ENCODE measurements at regions not wholly inside any gene's neighbourhood (a gene's known extent, or its start where the extent isn't known, plus 50 kb on each side); places are given as distances from the start of the nearest gene placed in this dataset.

- H3K4me1 ChIP-seq (ENCODE audit: control insufficient read depth, insufficient read depth, low read length), result peaks cover 13% of the 10 kb centered on the region
- no peaks in the 10 kb centered on the region; the same call in 1 of the 2 replicates for H3K36me3 ChIP-seq (ENCODE audit: control insufficient read depth, insufficient read depth, low read length)
- H3K4me3 ChIP-seq (ENCODE audit: low read depth, low read length), result no peak overlapping the region
- H3K27ac ChIP-seq (ENCODE audit: low read depth, low read length), result no peak overlapping the region
- H3K27me3 ChIP-seq (ENCODE audit: control insufficient read depth, insufficient read depth, low read length), result no peaks in the 10 kb centered on the region
- H3K9ac ChIP-seq (ENCODE audit: low read length), result no peak overlapping the region
- no peaks in the 10 kb centered on the region for H3K9me3 ChIP-seq (ENCODE audit: control insufficient read depth, insufficient read depth, low read depth, low read length)
These were observed 74.4 kb upstream of the ARHGAP32 start for GRCh38 chr11:129266536-129266935.

- no peak overlapping the region for H3K27ac ChIP-seq (ENCODE audit: low read depth, low read length)
- H3K9me3 ChIP-seq (ENCODE audit: control insufficient read depth, insufficient read depth, low read depth, low read length), result no peaks in the 10 kb centered on the region
- H3K36me3 ChIP-seq (ENCODE audit: control insufficient read depth, insufficient read depth, low read length), result no peaks in the 10 kb centered on the region; the same call in 1 of the 2 replicates
- H3K4me3 ChIP-seq (ENCODE audit: low read depth, low read length), result no peak overlapping the region
- no peaks in the 10 kb centered on the region for H3K27me3 ChIP-seq (ENCODE audit: control insufficient read depth, insufficient read depth, low read length)
- no peak overlapping the region for H3K9ac ChIP-seq (ENCODE audit: low read length)
- H3K4me1 ChIP-seq (ENCODE audit: control insufficient read depth, insufficient read depth, low read length), result peaks cover 22% of the 10 kb centered on the region
These were observed 73.1 kb upstream of the ARHGAP32 start for GRCh38 chr11:129265125-129265788.

GRCh38 chr11:129264114-129264513 is 72.0 kb upstream of the ARHGAP32 start:
- Histone ChIP-seq H3K36me3 (ENCODE audit: control insufficient read depth, insufficient read depth, low read length) (no peaks in the 10 kb centered on the region; the same call in 1 of the 2 replicates), H3K27me3 (ENCODE audit: control insufficient read depth, insufficient read depth, low read length) (no peaks in the 10 kb centered on the region), H3K4me3 (ENCODE audit: low read depth, low read length) (no peak overlapping the region), H3K27ac (ENCODE audit: low read depth, low read length) (no peak overlapping the region), H3K4me1 (ENCODE audit: control insufficient read depth, insufficient read depth, low read length) (peaks cover 28% of the 10 kb centered on the region), H3K9ac (ENCODE audit: low read length) (no peak overlapping the region), H3K9me3 (ENCODE audit: control insufficient read depth, insufficient read depth, low read depth, low read length) (no peaks in the 10 kb centered on the region)

DNA sequence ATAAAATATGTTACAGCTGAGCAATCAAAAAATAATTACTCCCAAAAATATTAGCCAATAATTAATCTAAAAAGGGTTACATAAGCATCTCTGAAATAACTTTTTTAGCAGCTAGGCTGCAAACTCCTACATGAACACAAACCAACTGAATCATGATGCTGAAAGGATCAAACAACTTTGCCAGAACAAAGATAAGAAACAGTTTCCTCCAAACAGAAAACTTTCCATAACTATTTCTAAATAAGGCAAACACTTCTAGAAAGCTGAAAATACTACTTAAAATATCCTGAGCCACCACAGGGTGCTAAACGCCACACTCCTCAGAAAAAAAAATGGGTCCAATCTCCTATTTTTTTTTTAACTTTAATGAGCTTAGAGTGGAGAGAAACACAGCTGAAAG is 68.6 kb upstream of the ARHGAP32 start:
- Histone ChIP-seq H3K4me3 (ENCODE audit: low read depth, low read length) (no peak overlapping the region), H3K9me3 (ENCODE audit: control insufficient read depth, insufficient read depth, low read depth, low read length) (no peaks in the 10 kb centered on the region), H3K36me3 (ENCODE audit: control insufficient read depth, insufficient read depth, low read length) (no peaks in the 10 kb centered on the region), H3K27ac (ENCODE audit: low read depth, low read length) (peak overlapping the region; percentile 61; the same call in 1 of the 2 replicates), H3K4me1 (ENCODE audit: control insufficient read depth, insufficient read depth, low read length) (peaks cover 21% of the 10 kb centered on the region), H3K9ac (ENCODE audit: low read length) (no peak overlapping the region), H3K27me3 (ENCODE audit: control insufficient read depth, insufficient read depth, low read length) (no peaks in the 10 kb centered on the region)

DNA sequence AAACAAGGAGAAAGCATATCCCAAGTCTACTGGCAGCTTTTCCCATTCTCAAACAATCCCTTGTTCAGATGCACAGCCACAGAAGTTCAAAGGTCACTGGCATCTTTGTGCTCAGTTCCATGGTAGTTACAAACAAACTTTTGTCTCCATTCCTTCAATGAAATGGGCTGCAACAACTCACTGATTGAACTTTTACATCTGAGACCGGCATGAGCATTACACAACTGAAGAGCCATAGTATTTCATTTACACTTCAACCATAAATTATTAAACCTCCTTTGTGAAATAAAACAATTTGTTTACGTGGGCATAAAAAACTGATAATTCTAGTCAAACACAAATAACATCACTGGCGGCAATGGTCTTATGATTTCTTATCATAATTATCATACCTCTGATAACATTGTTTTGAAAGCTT is 67.8 kb upstream of the ARHGAP32 start:
- no peaks in the 10 kb centered on the region for H3K9me3 ChIP-seq (ENCODE audit: control insufficient read depth, insufficient read depth, low read depth, low read length)
- no peak overlapping the region for H3K27ac ChIP-seq (ENCODE audit: low read depth, low read length)
- H3K36me3 ChIP-seq (ENCODE audit: control insufficient read depth, insufficient read depth, low read length), result no peaks in the 10 kb centered on the region
- no peak overlapping the region for H3K9ac ChIP-seq (ENCODE audit: low read length)
- peaks cover 21% of the 10 kb centered on the region for H3K4me1 ChIP-seq (ENCODE audit: control insufficient read depth, insufficient read depth, low read length)
- H3K4me3 ChIP-seq (ENCODE audit: low read depth, low read length), result no peak overlapping the region
- no peaks in the 10 kb centered on the region for H3K27me3 ChIP-seq (ENCODE audit: control insufficient read depth, insufficient read depth, low read length)

DNA sequence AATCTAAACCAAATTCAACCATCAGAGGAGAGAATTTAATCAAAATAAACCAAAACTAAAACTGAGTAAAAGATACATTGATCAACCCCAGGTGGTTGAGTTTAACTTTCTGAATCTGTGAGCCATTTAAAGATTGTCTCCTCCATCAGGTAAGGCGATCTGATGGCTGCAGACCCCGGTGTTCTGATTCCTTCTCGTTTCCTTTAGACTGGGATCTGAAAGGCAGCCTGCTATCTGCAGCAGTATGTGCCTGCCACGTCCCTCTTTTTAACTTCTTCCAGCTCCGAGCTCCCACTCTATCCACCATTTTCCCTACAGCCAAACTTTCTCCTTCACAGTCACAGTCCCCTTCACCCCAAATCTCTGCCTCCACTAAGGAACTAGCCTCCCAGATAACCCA is 66.1 kb upstream of the ARHGAP32 start:
- Histone ChIP-seq H3K4me1 (ENCODE audit: control insufficient read depth, insufficient read depth, low read length) (peaks cover 23% of the 10 kb centered on the region), H3K9ac (ENCODE audit: low read length) (no peak overlapping the region), H3K27me3 (ENCODE audit: control insufficient read depth, insufficient read depth, low read length) (no peaks in the 10 kb centered on the region), H3K27ac (ENCODE audit: low read depth, low read length) (no peak overlapping the region), H3K36me3 (ENCODE audit: control insufficient read depth, insufficient read depth, low read length) (no peaks in the 10 kb centered on the region), H3K4me3 (ENCODE audit: low read depth, low read length) (no peak overlapping the region), H3K9me3 (ENCODE audit: control insufficient read depth, insufficient read depth, low read depth, low read length) (no peaks in the 10 kb centered on the region)

- H3K4me1 ChIP-seq (ENCODE audit: control insufficient read depth, insufficient read depth, low read length), result peaks cover 29% of the 10 kb centered on the region
- no peaks in the 10 kb centered on the region for H3K27me3 ChIP-seq (ENCODE audit: control insufficient read depth, insufficient read depth, low read length)
- no peaks in the 10 kb centered on the region for H3K9me3 ChIP-seq (ENCODE audit: control insufficient read depth, insufficient read depth, low read depth, low read length)
- no peaks in the 10 kb centered on the region for H3K36me3 ChIP-seq (ENCODE audit: control insufficient read depth, insufficient read depth, low read length)
- H3K9ac ChIP-seq (ENCODE audit: low read length), result no peak overlapping the region
- H3K27ac ChIP-seq (ENCODE audit: low read depth, low read length), result no peak overlapping the region
- H3K4me3 ChIP-seq (ENCODE audit: low read depth, low read length), result no peak overlapping the region
These were observed 65.4 kb upstream of the ARHGAP32 start for GRCh38 chr11:129257512-129257911.

- H3K9me3 ChIP-seq (ENCODE audit: control insufficient read depth, insufficient read depth, low read depth, low read length), result no peaks in the 10 kb centered on the region
- H3K4me3 ChIP-seq (ENCODE audit: low read depth, low read length), result peak overlapping the region; percentile 5; the same call in 1 of the 2 replicates
- peaks cover 24% of the 10 kb centered on the region for H3K4me1 ChIP-seq (ENCODE audit: control insufficient read depth, insufficient read depth, low read length)
- H3K36me3 ChIP-seq (ENCODE audit: control insufficient read depth, insufficient read depth, low read length), result no peaks in the 10 kb centered on the region
- H3K9ac ChIP-seq (ENCODE audit: low read length), result no peak overlapping the region
- no peaks in the 10 kb centered on the region for H3K27me3 ChIP-seq (ENCODE audit: control insufficient read depth, insufficient read depth, low read length)
- no peak overlapping the region for H3K27ac ChIP-seq (ENCODE audit: low read depth, low read length)
These were observed 60.5 kb upstream of the ARHGAP32 start for GRCh38 chr11:129252621-129253020.

DNA sequence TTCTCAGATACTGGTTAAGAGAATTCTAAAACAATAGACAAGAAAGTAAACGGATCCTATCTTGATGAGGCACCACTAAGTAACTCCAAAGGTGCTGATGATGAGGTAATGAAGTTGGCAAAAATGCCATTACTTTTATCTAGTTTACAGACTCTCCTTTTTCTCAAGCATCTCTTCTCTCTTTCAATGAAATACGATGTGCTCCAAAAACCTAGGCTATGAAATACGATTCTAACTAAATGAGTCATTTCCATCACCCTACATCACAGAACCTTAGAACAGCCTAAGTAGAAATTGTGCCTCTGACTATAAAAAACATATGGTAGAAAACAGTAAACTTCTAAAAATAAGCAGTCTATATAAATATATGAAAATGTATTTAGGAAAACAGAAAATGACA is 58.9 kb upstream of the ARHGAP32 start:
- peaks cover 24% of the 10 kb centered on the region for H3K4me1 ChIP-seq (ENCODE audit: control insufficient read depth, insufficient read depth, low read length)
- no peaks in the 10 kb centered on the region for H3K36me3 ChIP-seq (ENCODE audit: control insufficient read depth, insufficient read depth, low read length)
- no peak overlapping the region for H3K4me3 ChIP-seq (ENCODE audit: low read depth, low read length)
- no peaks in the 10 kb centered on the region for H3K27me3 ChIP-seq (ENCODE audit: control insufficient read depth, insufficient read depth, low read length)
- H3K9me3 ChIP-seq (ENCODE audit: control insufficient read depth, insufficient read depth, low read depth, low read length), result no peaks in the 10 kb centered on the region
- H3K27ac ChIP-seq (ENCODE audit: low read depth, low read length), result no peak overlapping the region
- H3K9ac ChIP-seq (ENCODE audit: low read length), result no peak overlapping the region

DNA sequence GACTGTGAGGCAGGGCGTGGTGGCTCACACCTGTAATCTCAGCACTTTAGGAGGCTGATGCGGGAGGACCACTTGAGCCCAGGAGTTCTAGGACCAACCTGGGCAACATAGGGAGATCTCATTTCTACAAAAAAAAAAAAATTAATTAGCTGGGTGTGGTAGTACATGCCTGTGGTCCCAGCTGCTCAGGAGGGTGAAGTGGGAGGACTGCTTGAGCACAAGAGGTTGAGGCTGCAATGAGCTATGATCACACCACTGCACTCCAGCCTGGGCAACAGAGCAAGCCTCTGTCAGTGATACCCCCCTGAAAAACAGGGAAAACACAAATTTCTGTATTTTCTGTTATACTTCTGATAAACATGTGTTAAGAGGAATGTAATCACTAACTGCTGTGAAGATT is 57.8 kb upstream of the ARHGAP32 start:
- no peak overlapping the region for H3K9ac ChIP-seq (ENCODE audit: low read length)
- H3K9me3 ChIP-seq (ENCODE audit: control insufficient read depth, insufficient read depth, low read depth, low read length), result no peaks in the 10 kb centered on the region
- H3K27me3 ChIP-seq (ENCODE audit: control insufficient read depth, insufficient read depth, low read length), result no peaks in the 10 kb centered on the region
- H3K27ac ChIP-seq (ENCODE audit: low read depth, low read length), result no peak overlapping the region
- peaks cover 24% of the 10 kb centered on the region for H3K4me1 ChIP-seq (ENCODE audit: control insufficient read depth, insufficient read depth, low read length)
- H3K4me3 ChIP-seq (ENCODE audit: low read depth, low read length), result no peak overlapping the region
- H3K36me3 ChIP-seq (ENCODE audit: control insufficient read depth, insufficient read depth, low read length), result no peaks in the 10 kb centered on the region

GRCh38 chr11:129249351-129249750 is 57.2 kb upstream of the ARHGAP32 start:
- no peak overlapping the region for H3K9ac ChIP-seq (ENCODE audit: low read length)
- no peaks in the 10 kb centered on the region for H3K27me3 ChIP-seq (ENCODE audit: control insufficient read depth, insufficient read depth, low read length)
- H3K27ac ChIP-seq (ENCODE audit: low read depth, low read length), result no peak overlapping the region
- H3K9me3 ChIP-seq (ENCODE audit: control insufficient read depth, insufficient read depth, low read depth, low read length), result no peaks in the 10 kb centered on the region
- no peaks in the 10 kb centered on the region for H3K36me3 ChIP-seq (ENCODE audit: control insufficient read depth, insufficient read depth, low read length)
- H3K4me3 ChIP-seq (ENCODE audit: low read depth, low read length), result no peak overlapping the region
- peaks cover 24% of the 10 kb centered on the region for H3K4me1 ChIP-seq (ENCODE audit: control insufficient read depth, insufficient read depth, low read length)
